ENCODE measurements at regions not wholly inside any gene's neighbourhood (a gene's known extent, or its start where the extent isn't known, plus 50 kb on each side); places are given as distances from the start of the nearest gene placed in this dataset.

- H3K36me3 ChIP-seq (ENCODE audit: control insufficient read depth, low read depth, low read length), result no peaks in the 10 kb centered on the region
- no peak overlapping the region for H3K4me3 ChIP-seq (ENCODE audit: low read length)
- no peaks in the 10 kb centered on the region for H3K9me3 ChIP-seq (ENCODE audit: control insufficient read depth, low read depth, low read length)
- no peaks in the 10 kb centered on the region for H3K27me3 ChIP-seq (ENCODE audit: control insufficient read depth, insufficient read depth, low read length)
- no peak overlapping the region for H3K27ac ChIP-seq (ENCODE audit: low read length)
- no peaks in the 10 kb centered on the region for H3K4me1 ChIP-seq (ENCODE audit: control insufficient read depth, low read depth, low read length)
- no peak overlapping the region for H3K9ac ChIP-seq (ENCODE audit: low read length)
These were observed 605.1 kb upstream of the DAB2 start for GRCh38 chr5:40029711-40030495.

DNA sequence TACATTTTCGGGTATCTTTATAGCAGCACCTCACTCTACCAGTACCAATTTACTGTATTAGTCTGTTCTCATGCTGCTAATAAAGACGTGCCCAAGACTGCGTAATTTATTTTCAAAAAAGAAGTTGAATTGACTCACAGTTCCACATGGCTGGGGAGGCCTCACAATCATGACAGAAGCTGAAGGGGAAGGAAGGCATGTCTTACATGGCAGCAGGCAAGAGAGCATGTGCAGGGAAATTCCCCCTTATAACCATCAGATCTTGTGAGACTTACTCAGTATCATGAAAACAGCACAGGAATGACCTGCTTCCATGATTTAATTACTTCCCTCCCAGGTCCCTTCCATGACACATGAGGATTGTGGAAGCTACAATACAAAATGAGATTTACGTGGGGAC lies 602.6 kb upstream of the DAB2 start:
- H3K9me3 ChIP-seq (ENCODE audit: control insufficient read depth, low read depth, low read length), result no peaks in the 10 kb centered on the region
- H3K4me3 ChIP-seq (ENCODE audit: low read length), result no peak overlapping the region
- H3K9ac ChIP-seq (ENCODE audit: low read length), result no peak overlapping the region
- H3K36me3 ChIP-seq (ENCODE audit: control insufficient read depth, low read depth, low read length), result no peaks in the 10 kb centered on the region
- H3K27ac ChIP-seq (ENCODE audit: low read length), result no peak overlapping the region
- H3K4me1 ChIP-seq (ENCODE audit: control insufficient read depth, low read depth, low read length), result no peaks in the 10 kb centered on the region
- no peaks in the 10 kb centered on the region for H3K27me3 ChIP-seq (ENCODE audit: control insufficient read depth, insufficient read depth, low read length)

- H3K27me3 ChIP-seq (ENCODE audit: control insufficient read depth, insufficient read depth, low read length), result no peaks in the 10 kb centered on the region
- no peak overlapping the region for H3K9ac ChIP-seq (ENCODE audit: low read length)
- H3K9me3 ChIP-seq (ENCODE audit: control insufficient read depth, low read depth, low read length), result peaks cover 3% of the 10 kb centered on the region
- H3K4me1 ChIP-seq (ENCODE audit: control insufficient read depth, low read depth, low read length), result no peaks in the 10 kb centered on the region
- H3K4me3 ChIP-seq (ENCODE audit: low read length), result no peak overlapping the region
- H3K36me3 ChIP-seq (ENCODE audit: control insufficient read depth, low read depth, low read length), result no peaks in the 10 kb centered on the region
- no peak overlapping the region for H3K27ac ChIP-seq (ENCODE audit: low read length)
These were observed 600.8 kb upstream of the DAB2 start for GRCh38 chr5:40025586-40025985.

DNA sequence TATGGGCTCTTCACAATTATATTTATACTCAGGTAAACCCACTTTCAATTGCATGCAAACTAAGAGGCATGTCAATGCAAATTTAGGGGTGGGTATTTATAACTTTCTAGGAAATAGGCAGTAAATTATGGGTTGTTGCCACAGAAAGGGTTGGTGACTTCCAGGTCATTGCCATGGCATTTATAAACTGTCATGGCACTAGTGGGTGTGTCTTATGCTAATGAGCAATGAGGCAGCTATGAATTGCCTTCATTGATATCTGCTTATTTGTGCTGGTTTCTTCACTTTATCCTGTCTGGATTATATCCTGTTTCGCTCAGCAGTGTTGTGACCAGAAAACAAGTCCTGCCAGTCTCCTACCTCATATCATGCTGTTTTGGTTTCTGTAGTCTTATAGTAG lies 597.3 kb upstream of the DAB2 start:
- Histone ChIP-seq H3K36me3 (ENCODE audit: control insufficient read depth, low read depth, low read length) (no peaks in the 10 kb centered on the region), H3K9me3 (ENCODE audit: control insufficient read depth, low read depth, low read length) (peaks cover 8% of the 10 kb centered on the region), H3K27ac (ENCODE audit: low read length) (no peak overlapping the region), H3K9ac (ENCODE audit: low read length) (no peak overlapping the region), H3K27me3 (ENCODE audit: control insufficient read depth, insufficient read depth, low read length) (no peaks in the 10 kb centered on the region), H3K4me3 (ENCODE audit: low read length) (no peak overlapping the region), H3K4me1 (ENCODE audit: control insufficient read depth, low read depth, low read length) (no peaks in the 10 kb centered on the region)

DNA sequence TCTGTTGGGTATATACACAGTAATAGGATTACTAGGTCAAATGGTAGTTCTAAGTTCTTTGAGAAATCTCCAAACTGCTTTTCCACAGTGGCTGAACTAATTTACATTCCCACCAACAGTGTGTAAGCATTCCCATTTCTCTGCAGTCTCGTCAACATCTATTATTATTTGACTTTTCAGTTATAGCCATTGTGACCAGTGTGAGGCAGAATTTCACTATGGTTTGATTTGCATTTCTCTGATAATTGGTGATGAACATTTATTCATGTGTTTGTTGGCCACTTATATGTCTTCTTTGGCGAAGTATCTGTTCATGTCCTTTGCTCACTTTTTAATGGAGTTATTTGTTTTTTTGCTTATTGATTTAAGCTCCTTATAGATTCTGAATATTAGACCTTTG lies 596.2 kb upstream of the DAB2 start:
- Histone ChIP-seq H3K9me3 (ENCODE audit: control insufficient read depth, low read depth, low read length) (peaks cover 8% of the 10 kb centered on the region), H3K4me1 (ENCODE audit: control insufficient read depth, low read depth, low read length) (no peaks in the 10 kb centered on the region), H3K9ac (ENCODE audit: low read length) (no peak overlapping the region), H3K27me3 (ENCODE audit: control insufficient read depth, insufficient read depth, low read length) (no peaks in the 10 kb centered on the region), H3K27ac (ENCODE audit: low read length) (no peak overlapping the region), H3K36me3 (ENCODE audit: control insufficient read depth, low read depth, low read length) (no peaks in the 10 kb centered on the region), H3K4me3 (ENCODE audit: low read length) (no peak overlapping the region)

GRCh38 chr5:40017918-40018317 lies 593.1 kb upstream of the DAB2 start:
- H3K27ac ChIP-seq (ENCODE audit: low read length), result no peak overlapping the region
- H3K27me3 ChIP-seq (ENCODE audit: control insufficient read depth, insufficient read depth, low read length), result no peaks in the 10 kb centered on the region
- H3K9ac ChIP-seq (ENCODE audit: low read length), result no peak overlapping the region
- no peak overlapping the region for H3K4me3 ChIP-seq (ENCODE audit: low read length)
- no peaks in the 10 kb centered on the region for H3K4me1 ChIP-seq (ENCODE audit: control insufficient read depth, low read depth, low read length)
- H3K9me3 ChIP-seq (ENCODE audit: control insufficient read depth, low read depth, low read length), result peaks cover 8% of the 10 kb centered on the region
- no peaks in the 10 kb centered on the region for H3K36me3 ChIP-seq (ENCODE audit: control insufficient read depth, low read depth, low read length)

DNA sequence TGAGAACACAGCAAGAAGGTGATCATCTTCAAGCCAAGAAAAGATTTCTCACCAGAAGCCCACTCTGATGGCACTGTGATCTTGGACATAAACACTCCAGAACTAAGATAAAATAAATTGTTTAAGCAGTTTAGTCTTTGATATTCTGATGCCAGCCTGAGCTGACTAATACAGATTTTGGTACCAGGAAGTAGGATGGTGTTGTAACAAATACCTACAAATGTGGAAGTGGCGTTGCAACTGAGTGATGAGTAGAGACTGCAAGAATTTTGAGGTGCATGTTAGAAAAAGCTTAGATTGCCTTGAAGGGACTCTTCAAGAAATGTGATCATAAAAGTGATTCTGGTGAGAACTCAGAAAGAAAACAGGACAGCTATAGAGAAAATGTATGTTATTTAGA lies 592.4 kb upstream of the DAB2 start:
- Histone ChIP-seq H3K36me3 (ENCODE audit: control insufficient read depth, low read depth, low read length) (no peaks in the 10 kb centered on the region), H3K4me3 (ENCODE audit: low read length) (no peak overlapping the region), H3K27ac (ENCODE audit: low read length) (no peak overlapping the region), H3K9me3 (ENCODE audit: control insufficient read depth, low read depth, low read length) (peaks cover 8% of the 10 kb centered on the region), H3K9ac (ENCODE audit: low read length) (no peak overlapping the region), H3K4me1 (ENCODE audit: control insufficient read depth, low read depth, low read length) (no peaks in the 10 kb centered on the region), H3K27me3 (ENCODE audit: control insufficient read depth, insufficient read depth, low read length) (no peaks in the 10 kb centered on the region)

DNA sequence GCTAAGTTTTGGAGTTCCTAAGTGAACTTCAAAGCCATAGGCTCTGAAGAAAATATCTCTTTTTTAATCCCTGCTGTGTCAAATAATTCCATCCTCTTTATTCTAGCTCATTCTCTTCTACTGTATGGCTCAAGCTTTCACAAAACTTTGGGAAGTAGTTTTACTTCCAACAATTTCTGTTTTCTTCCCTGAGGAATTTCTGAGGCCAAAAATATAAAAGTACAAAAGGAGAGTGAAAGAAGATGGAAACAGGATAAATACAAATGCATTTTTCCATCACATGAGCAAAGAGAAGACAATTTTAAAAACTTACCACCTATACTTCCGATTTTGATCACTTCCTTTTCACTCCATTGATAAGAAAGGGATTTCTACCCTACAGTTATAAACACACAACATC lies 585.7 kb upstream of the DAB2 start:
- H3K4me1 ChIP-seq (ENCODE audit: control insufficient read depth, low read depth, low read length), result no peaks in the 10 kb centered on the region
- H3K27me3 ChIP-seq (ENCODE audit: control insufficient read depth, insufficient read depth, low read length), result no peaks in the 10 kb centered on the region
- H3K27ac ChIP-seq (ENCODE audit: low read length), result no peak overlapping the region
- H3K4me3 ChIP-seq (ENCODE audit: low read length), result no peak overlapping the region
- no peak overlapping the region for H3K9ac ChIP-seq (ENCODE audit: low read length)
- no peaks in the 10 kb centered on the region for H3K9me3 ChIP-seq (ENCODE audit: control insufficient read depth, low read depth, low read length)
- H3K36me3 ChIP-seq (ENCODE audit: control insufficient read depth, low read depth, low read length), result no peaks in the 10 kb centered on the region

DNA sequence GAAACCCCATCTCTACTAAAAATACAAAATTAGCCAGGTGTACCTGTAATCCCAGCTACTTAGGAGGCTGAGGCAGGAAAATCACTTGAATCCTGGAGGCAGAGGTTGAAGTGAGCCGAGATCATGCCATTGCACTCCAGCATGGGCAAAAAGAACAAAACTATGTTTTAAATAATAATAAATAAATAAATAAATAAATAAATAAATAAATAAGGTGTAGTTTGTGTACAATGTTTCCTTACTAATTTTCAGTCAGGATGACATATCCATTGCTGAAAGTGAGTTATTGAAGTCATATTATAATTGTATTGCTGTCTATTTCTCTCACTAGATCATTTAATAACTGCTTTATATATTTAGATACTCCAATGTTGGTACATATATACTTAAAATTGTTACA lies 581.5 kb upstream of the DAB2 start:
- no peaks in the 10 kb centered on the region for H3K27me3 ChIP-seq (ENCODE audit: control insufficient read depth, insufficient read depth, low read length)
- peaks cover 3% of the 10 kb centered on the region for H3K9me3 ChIP-seq (ENCODE audit: control insufficient read depth, low read depth, low read length)
- H3K36me3 ChIP-seq (ENCODE audit: control insufficient read depth, low read depth, low read length), result no peaks in the 10 kb centered on the region
- H3K27ac ChIP-seq (ENCODE audit: low read length), result no peak overlapping the region
- H3K9ac ChIP-seq (ENCODE audit: low read length), result no peak overlapping the region
- no peaks in the 10 kb centered on the region for H3K4me1 ChIP-seq (ENCODE audit: control insufficient read depth, low read depth, low read length)
- H3K4me3 ChIP-seq (ENCODE audit: low read length), result no peak overlapping the region

DNA sequence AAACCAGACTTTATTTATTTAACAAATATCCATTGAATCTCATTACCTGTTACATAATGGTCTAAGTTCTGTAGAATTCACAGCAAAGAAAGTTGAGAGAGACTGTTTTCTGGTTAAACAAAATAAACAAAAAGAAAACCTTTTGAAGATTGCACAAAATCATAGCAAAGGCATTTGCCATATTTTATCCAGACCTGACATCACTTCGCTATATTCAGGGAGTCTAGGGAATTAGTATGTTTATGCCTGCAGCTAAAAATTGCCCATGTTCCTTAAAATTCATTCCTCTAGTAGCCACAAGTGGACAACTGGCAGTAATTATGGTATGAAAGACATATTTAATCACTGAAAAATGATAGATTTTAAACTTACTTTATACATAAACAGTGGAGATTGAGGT lies 577.0 kb upstream of the DAB2 start:
- H3K36me3 ChIP-seq (ENCODE audit: control insufficient read depth, low read depth, low read length), result no peaks in the 10 kb centered on the region
- H3K27me3 ChIP-seq (ENCODE audit: control insufficient read depth, insufficient read depth, low read length), result no peaks in the 10 kb centered on the region
- no peak overlapping the region for H3K27ac ChIP-seq (ENCODE audit: low read length)
- no peak overlapping the region for H3K4me3 ChIP-seq (ENCODE audit: low read length)
- H3K9ac ChIP-seq (ENCODE audit: low read length), result no peak overlapping the region
- peaks cover 3% of the 10 kb centered on the region for H3K9me3 ChIP-seq (ENCODE audit: control insufficient read depth, low read depth, low read length)
- no peaks in the 10 kb centered on the region for H3K4me1 ChIP-seq (ENCODE audit: control insufficient read depth, low read depth, low read length)

DNA sequence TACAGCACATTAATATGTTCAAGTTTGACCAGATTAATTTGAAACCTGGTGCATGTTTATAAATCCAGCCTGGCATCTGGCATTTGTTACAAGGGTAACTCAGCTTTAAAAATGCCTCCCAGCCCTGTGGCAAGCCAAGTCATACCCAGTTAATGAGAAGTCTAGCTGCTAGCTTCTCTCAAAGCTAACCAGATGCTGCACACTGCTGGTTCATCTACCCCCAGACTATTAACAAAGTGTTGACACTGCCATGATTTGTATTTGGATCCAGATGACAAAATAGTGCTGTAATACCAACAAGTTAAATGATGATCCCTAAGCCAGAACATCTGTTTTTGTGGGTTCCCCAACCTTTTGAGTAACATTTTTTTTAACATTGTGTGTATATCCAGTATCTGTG lies 573.7 kb upstream of the DAB2 start:
- H3K27me3 ChIP-seq (ENCODE audit: control insufficient read depth, insufficient read depth, low read length), result no peaks in the 10 kb centered on the region
- no peak overlapping the region for H3K9ac ChIP-seq (ENCODE audit: low read length)
- no peak overlapping the region for H3K27ac ChIP-seq (ENCODE audit: low read length)
- no peaks in the 10 kb centered on the region for H3K9me3 ChIP-seq (ENCODE audit: control insufficient read depth, low read depth, low read length)
- no peak overlapping the region for H3K4me3 ChIP-seq (ENCODE audit: low read length)
- H3K36me3 ChIP-seq (ENCODE audit: control insufficient read depth, low read depth, low read length), result no peaks in the 10 kb centered on the region
- no peaks in the 10 kb centered on the region for H3K4me1 ChIP-seq (ENCODE audit: control insufficient read depth, low read depth, low read length)

DNA sequence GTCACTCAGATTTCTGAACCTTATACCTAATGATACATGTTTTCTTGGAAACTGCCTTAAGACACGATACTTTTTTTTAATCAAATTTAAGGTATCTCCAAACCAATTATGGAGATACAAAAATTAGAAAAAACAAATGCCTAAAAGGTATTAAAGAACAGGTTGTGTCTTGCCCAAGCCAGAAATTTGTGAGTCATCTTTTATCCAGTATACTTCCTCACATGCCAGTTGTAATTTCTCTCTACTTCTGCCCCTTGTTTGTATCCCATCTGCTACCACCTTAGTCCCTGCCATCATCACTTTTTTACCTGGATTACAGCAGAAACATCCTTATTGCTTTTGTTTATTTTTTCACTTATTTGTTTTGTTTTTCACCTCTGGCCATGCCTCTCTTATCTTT lies 571.2 kb upstream of the DAB2 start:
- Histone ChIP-seq H3K4me1 (ENCODE audit: control insufficient read depth, low read depth, low read length) (no peaks in the 10 kb centered on the region), H3K36me3 (ENCODE audit: control insufficient read depth, low read depth, low read length) (no peaks in the 10 kb centered on the region), H3K27me3 (ENCODE audit: control insufficient read depth, insufficient read depth, low read length) (no peaks in the 10 kb centered on the region), H3K4me3 (ENCODE audit: low read length) (no peak overlapping the region), H3K9ac (ENCODE audit: low read length) (no peak overlapping the region), H3K27ac (ENCODE audit: low read length) (no peak overlapping the region), H3K9me3 (ENCODE audit: control insufficient read depth, low read depth, low read length) (no peaks in the 10 kb centered on the region)

All from iPS-18a (cell line).